Left cardiac atrium (tissue), 4 donors: ENCODE measurements at regions not wholly inside any gene's neighbourhood (a gene's known extent, or its start where the extent isn't known, plus 50 kb on each side); places are given as distances from the start of the nearest gene placed in this dataset.
A peak's percentile ranks its signal among the peaks of the same experiment; 100 is the strongest.

Experiments used
- ATAC-seq, 2 donors: fragments of 200-7000 bp; cut with Tn5 transposase; one replicate each; pipeline ENCODE4 v1.9.1; 2020; ENCODE audit warnings: mild to moderate bottlenecking in 2 of 2, moderate library complexity in 2 of 2
- DNase-seq: peaks from one replicate; pipeline ENCODE4 v3.0.0-alpha.2; 2020
- intact Hi-C, 2 donors: fragments of 100-400 bp; cut with DNase I; formaldehyde crosslinking; loops; one replicate each; pipeline versions ENCODE4 v1.14.1 to v1.15.1; 2022 to 2023
- donor health status: DM: no; HTN: yes; CAD: no.
- donor health status: DM: no; HTN: yes; CAD: no; lungs with severe emphysema.
- donor health status: DM: yes; HTN: yes; CAD: no.
- donor health status: Dilated cardiomyopathy.

DNA sequence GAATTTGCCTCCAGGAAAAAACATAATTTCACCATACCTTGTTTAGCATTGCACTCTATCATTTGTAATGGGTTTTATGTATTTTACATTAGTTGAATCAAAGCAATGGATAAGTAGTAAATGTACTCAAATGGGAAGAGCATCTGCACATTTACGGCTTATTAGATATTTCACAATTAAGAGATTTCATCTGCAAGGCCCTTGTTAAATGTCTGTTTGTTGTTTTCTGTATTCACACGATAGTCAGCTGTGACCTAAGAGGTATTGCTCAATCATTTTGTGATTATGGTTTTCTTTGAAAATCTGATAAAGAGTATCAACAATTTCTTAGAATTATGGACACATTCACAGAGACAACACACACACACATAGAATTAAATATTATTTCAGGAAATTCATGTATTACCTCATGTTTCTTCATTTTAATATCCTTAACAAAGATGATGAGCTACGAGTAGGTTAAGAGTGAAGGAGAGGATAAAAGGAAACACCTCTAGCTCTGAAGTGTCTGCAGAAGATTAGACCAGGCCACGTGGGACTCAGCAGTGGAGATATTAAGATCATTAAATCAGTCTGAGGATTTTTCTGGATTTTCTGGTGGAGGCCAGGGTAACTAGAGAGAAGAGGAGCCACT is 121.9 kb upstream of the POU1F1 start:
- no peak for ATAC-seq
- no peak for DNase-seq
- intact Hi-C loops: no loop called here

DNA sequence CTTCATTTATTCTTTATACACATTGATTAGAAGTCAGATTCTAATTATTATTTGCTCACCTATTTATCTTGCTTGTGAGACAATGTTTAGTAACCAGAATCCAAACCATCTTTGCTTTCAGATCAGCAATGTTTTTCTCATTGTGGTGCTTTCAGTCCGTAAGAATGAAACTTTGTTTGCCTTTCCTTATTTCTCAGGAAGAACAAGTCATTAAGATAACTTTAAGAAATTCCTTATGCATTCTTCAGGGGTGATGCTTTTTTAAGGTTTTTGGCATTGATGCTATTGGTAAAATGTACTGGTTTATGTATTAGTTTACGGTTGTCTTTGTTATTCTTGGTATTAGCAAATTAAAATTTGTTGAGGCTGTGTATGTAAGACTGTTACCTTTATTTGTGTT is 120.8 kb upstream of the POU1F1 start:
- intact Hi-C loops: no loop called here
- DNase-seq (no peak), ATAC-seq (no peak)

DNA sequence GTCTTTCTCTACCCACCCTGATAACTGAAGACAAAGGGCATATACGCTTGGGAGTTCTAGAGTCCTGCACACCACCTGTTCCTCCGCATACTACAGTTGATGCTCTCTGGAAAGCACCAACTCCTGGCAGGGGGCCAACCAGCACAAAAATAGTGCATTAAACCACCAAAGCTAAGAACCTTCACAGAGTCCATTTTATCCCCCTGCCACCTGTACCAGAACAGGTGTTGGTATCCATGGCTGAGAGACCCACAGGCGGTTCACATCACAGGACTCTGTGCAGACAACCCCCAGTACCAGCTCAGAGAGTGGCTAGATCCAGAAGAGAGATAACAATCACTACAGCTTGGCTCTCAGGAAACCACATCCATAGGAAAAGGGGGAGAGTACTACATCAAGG is 114.4 kb upstream of the POU1F1 start:
- DNase-seq (no peak), ATAC-seq (no peak)
- intact Hi-C loops: no loop called here

DNA sequence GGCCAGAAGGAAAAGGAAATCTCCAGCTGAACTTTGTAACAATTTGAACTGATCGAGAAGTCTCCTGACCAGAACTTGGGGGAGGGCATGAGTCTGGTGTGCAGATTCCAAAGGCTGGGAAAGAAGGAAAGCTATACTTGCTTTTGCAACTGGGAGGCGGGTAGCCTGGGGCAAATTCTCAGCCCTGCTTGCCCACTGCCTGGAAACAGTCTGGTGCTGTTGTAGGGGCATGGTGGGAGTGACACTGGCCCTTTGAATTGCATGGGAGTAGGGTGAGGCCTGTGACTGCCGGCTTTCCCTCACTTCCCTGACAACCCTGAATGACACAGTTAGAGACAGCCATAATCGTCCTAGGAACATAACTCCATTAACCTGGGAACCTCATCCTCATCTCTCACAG is 114.0 kb upstream of the POU1F1 start:
- intact Hi-C loops: no loop called here
- no peak for ATAC-seq
- DNase-seq: no peak

DNA sequence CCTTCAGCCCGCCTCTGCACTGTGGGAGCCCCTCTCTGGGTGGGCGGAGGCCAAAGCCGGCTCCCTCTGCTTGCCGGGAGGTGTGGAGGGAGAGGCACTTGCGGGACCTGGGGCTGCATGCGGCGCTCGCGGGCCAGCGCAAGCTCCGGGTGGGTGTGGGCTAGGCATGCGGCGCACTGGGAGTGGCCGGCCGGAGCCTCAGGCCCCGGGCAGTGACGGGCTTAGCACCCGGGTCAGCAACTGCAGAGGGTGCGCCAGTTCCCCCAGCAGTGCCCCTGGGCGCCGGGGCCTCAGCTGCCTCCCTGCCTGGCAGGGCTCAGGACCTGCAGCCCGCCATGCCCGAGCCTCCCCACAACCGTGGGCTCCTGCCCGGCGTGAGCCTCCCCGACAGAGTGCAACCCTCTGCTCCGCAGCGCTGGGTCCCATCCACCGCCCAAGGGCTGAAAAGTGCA is 98.9 kb upstream of the POU1F1 start:
- DNase-seq: no peak
- intact Hi-C loops: no loop called here
- no peak for ATAC-seq

DNA sequence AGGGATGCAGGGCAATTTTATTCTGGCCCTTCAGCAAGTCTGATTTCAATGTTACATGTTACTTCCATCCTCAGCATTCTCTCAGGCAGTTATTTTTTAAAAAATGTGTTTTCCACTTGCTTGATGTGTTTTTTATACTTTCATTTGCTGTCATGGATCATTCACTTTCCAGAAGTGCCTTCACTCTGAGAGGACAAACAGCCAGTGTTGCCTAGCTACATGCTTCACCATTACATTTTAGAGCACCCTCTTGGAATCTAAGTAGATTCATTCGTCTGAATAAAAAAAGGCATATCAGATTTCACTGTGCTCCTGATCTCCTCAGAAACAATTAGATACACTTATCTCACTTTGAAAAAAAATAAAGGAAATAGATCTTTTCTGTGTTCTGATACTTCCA is 93.6 kb upstream of the POU1F1 start:
- no peak for ATAC-seq

DNA sequence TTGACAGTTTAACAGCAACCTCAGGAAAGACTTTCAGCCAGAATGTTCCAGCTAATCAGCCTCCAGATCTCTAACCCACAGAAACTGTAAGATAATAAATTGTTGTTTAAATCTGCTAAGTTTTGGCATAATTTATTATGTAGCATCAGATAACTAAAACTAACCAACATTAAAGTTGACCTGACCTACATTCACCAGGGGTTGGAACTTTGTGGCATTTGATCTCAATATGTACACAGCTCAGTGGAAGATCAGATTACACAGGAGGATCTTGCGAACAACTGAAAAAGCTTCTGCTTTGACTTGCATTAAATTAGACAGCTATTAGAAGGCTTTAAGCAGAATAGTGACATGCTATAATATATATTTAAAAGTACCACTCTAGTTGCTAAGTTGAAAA is 91.4 kb upstream of the POU1F1 start:
- DNase-seq: no peak
- ATAC-seq: no peak
- intact Hi-C loops: no loop called here

More for the DNA sequence above, 93.6 kb upstream of the POU1F1 start:
- intact Hi-C loops: no loop called here
- no peak for DNase-seq

DNA sequence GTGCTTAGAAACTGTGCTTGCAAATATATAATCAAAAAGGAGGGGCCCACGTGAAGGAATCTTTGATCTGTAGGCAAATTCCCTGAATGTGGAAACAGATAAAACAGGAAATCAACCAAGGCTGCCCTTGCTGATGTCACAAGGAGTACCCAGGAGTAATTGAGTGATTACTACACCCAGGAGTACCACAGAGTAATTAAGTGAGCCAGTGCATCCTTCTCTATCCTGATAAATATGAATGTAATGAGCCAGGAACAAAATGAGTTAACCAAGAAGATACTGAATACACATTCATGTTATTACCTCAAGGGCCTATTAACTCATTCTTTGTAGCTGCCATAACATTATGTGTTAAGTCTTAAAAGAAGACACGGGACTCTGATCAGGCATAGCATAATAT is 87.3 kb upstream of the POU1F1 start:
- intact Hi-C loops: no loop called here
- ATAC-seq: no peak

DNA sequence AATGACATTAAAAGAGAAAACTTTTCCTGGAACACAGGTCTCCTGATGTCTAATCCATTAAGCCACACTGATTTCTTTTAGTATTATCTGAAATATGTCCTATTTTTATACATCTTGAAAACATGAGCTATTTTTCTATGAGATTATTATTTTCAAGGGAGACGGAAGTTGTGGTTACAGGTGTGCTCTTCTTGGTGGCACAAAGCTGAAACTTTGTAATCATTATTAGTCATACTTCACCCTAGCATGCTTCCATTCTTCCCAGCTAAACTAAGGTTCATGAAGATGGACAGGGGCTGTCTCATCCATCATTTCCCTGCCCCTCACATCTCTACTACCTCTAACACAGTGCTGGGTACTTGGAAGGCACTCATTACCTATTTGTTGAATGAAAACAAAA is 85.6 kb upstream of the POU1F1 start:
- no peak for DNase-seq
- ATAC-seq: no peak
- intact Hi-C loops: no loop called here

More for the DNA sequence above, 87.3 kb upstream of the POU1F1 start:
- no peak for DNase-seq

DNA sequence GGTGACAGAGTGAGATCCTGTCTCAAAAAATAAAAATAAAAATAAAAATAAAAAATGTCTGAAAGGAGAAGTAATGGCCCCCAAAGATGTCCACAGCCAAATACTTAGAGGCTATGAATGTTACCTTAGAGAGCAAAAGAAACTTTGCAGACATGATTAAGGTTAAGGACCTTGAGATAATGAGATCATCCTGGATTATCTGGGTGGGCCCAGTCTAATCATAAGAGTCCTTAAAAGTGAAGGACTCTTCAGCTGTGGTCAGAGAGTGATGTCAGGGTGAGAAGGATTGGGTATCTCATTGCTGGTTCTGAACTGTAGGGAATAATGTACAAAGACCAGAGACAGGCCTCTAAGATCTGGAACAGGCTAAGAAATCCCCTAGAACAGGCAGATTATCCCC is 84.9 kb upstream of the POU1F1 start:
- DNase-seq: no peak
- ATAC-seq: no peak
- intact Hi-C loops: no loop called here

DNA sequence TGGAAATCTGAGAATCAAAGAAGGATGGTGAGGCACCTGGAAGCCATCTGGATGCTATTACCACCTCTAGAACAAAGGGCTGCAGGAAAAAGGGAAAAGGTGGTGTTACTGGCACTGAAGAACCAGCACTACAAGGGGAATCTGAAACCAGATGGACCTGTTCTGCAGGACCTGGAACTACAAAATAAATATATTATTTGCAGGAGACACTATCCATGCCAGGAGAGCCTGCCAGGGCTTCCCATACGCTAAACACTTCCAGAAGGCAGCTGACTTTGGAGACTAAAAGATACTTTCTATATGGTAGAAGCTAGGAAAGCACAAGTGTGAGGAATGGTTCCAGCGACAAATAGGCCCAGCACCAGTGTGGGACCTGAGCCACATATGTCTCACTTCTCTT is 83.4 kb upstream of the POU1F1 start:
- DNase-seq (no peak), ATAC-seq (no peak)
- intact Hi-C loops: no loop called here

DNA sequence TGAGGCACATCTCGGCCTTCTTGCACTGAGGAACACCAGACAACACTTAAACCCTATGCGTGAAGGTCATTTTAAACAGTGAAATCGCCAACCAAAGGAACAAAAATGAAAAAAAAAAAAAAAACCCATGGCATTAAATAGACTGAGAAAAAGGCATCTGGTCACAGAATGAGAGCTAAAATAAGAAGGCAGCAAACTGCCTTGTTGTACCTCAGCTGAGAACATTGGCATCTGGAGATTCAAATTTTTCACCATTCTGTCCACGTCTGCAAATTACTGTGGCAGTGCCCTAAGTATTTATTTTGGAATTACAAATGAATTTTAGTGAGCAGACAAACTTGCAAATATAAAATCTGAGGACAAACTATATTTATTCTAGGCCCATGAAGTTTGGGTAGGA is 82.6 kb upstream of the POU1F1 start:
- DNase-seq (no peak), ATAC-seq (no peak)
- intact Hi-C loops: no loop called here

DNA sequence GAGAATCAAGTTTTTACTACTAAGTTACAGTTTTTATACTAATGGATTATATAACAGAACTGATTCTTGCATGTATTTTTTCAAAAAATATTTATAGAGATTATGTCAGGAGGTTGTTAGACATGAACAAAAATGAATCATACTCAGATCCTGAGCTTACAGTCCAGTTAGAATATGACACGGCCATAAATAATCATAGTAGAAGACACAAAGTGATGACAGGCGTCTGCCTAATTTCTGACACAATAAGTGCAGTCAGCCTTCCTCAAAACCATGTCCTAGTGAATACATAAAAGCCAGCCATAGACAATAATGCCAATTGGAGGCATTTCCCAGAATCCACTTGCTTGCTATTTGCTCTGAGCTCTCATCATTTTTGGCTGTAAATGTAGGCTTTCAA is 81.7 kb upstream of the POU1F1 start:
- no peak for DNase-seq
- no peak for ATAC-seq
- intact Hi-C loops: no loop called here

DNA sequence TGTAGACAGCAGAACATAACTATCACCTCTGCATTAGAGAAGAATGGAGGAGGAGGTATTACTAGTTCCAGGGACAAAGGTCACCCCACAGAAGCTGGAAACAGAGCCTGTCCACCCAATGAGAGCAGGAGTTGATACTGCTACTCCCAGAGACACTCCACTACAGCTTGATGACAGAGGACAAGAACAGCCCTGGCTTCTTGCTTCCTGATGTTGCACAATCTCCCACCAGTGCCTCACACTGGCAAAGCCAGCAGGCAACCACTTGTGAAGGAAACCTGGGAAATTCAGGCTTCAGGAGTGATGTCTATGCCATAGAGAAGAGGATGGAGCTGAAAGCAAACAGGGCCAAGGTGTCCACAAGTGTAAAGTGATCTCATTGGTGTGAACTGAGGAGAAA is 78.0 kb upstream of the POU1F1 start:
- ATAC-seq (no peak), DNase-seq (no peak)
- intact Hi-C loops: loop anchor here in 1 of 2 donors (5.0 kb wide), 2 partner anchors 648 to 758 kb away; no protein-coding TSS in a partner anchor

DNA sequence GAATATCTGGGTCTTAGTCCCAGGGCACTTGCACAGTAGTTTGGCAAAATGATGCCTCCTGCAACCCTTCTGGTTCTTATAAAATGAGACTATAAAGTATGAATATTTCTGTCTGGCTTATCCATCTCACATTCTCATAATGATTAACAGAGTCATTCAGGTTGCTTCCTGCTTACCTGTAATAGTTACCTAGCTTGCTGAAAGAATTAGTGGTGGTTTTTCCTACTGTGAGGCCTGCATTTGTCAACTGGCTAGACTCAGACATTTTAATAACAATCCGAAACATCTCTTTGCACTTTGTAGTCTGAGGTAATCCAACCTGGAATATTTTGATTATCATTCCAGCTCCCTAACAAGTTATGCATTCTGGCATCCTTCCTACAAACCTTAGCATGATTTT is 75.6 kb upstream of the POU1F1 start:
- intact Hi-C loops: loop anchor here in 1 of 2 donors (5.0 kb wide), 2 partner anchors 650 to 760 kb away; no protein-coding TSS in a partner anchor
- DNase-seq: no peak

DNA sequence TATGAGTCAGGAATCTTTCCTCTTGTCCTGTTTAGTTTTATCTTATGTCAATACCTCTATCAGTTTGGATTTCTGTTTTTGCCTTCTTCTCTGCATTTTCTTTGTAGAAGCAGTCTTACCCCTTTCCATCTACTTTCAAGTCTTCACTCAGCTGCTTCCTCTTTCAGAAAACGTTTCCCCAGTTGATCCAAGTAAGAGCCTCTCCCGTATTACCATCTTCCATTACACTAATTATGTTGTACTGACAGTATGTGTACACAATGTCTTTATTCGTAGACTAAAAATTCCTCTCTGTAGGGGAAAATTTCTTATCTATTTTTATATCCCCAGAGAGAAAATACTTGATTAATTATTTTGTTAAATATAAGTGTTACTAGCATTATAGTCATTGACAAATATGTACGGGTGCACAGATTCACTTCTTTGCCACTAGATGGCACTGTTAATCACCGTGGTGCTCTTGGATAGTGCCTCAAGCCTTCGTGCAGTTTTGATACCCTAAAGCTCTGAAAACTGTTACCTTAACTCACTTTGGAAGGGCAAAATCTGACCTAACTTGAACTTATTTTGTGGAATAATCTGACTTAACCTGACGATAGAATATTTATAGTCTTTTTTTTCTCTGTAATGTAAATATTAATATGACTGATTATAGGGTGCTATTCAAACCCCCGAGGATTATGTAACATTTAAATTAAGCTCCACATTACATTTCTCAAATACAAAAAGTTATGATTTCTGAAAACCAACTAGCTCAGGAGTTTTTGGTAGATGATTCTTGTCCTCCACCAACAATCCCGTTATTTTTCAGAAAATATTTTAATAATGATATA is 74.2 kb upstream of the POU1F1 start:
- intact Hi-C loops: loop anchor here in 1 of 2 donors (5.0 kb wide), 2 partner anchors 652 to 762 kb away; no protein-coding TSS in a partner anchor
- ATAC-seq: peak in 1 of 2 donors; percentile 61

More for the DNA sequence above, 75.6 kb upstream of the POU1F1 start:
- no peak for ATAC-seq

DNA sequence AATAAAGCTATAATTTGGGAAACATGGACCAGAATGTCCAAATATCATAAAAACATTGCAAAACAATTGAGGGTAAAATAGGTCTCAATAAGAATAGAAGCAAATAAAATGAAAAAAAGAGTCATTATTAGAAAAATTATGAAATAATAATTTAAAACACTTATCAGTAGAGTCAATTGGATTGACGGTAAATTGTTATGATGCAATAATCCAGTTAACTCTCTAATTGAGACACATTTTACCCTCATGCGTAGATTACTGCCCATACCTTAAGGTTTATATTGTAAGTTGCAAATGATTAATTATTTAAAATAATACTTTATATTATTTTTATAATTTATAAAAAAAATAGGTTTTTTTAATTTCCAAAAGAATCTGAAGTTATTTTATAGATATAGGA is 73.4 kb upstream of the POU1F1 start:
- DNase-seq: no peak
- intact Hi-C loops: loop anchor here in 1 of 2 donors (5.0 kb wide), 2 partner anchors 652 to 762 kb away; no protein-coding TSS in a partner anchor
- no peak for ATAC-seq

More for the DNA sequence above, 74.2 kb upstream of the POU1F1 start:
- DNase-seq: no peak

DNA sequence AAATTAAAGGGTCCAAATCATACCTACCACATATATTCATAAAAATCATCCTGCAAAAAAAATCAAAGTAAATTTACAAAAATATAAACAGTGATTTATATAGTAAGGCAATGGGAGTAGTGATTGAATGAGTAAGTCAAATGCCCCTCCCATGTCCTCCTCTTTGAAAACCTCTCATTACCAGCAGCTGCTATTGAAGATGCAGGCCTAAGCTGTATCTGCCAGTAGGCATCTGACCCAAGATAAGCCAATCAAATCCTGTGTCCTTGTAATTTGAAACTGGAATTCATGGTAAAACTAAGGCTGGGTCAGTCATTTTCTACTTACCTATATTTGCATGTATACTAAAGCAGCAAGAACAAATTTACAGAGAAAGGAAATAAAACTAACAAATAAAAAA is 60.4 kb upstream of the POU1F1 start:
- intact Hi-C loops: no loop called here
- no peak for ATAC-seq
- DNase-seq: no peak

DNA sequence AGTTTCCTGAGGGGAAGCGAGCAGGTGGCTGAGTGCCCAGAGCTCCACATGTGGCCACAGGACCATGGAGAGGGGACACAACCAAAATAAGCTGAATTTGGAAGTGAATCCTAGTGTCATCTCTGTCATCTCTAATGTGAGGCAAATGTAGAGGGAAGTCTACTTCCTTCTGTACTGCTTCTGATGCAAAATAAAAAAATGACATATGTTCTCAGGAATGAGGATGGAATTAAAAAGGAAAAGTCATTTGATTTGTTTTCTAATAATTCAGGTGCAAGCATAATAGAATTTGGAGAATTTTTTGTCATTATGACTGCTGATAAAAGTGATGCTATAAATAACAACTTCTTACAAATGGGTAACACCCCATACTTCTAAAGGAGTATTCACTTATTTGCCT is 59.5 kb upstream of the POU1F1 start:
- intact Hi-C loops: no loop called here
- ATAC-seq: no peak
- DNase-seq: no peak

DNA sequence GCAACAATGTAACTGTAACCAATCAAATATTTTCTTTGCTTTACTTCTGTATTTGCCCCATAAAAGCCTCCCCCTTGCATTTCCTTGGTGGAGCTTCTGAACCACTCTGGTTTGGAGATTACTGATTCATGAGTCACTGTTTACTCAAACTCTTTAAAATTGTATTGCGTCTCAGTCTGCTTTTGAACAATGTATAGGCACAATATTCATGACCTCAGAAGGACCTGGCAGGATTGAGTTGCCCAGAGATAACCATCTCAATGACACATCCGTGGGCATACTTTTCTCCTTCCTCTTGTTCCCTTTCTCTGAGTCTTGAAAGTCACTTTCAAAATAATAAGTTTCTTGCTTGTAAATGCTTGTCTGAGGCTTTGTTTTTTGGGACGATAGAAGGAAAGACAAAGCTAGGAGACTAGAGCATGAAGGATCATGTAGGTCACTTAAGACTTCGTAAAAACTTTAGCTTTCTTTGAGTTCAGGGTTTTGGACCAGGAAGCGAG is 57.1 kb upstream of the POU1F1 start:
- ATAC-seq (no peak), DNase-seq (no peak)
- intact Hi-C loops: no loop called here
